MM.1S (cell line): ENCODE measurements at regions not wholly inside any gene's neighbourhood (a gene's known extent, or its start where the extent isn't known, plus 50 kb on each side); places are given as distances from the start of the nearest gene placed in this dataset.

Source experiments
- EZH2 ChIP-seq: fragments of 300-600 bp; sonication (generic); optimal IDR thresholded peaks from 2 replicates; pipeline ENCODE3; 2017; ENCODE audit warnings: low read depth, mild to moderate bottlenecking, antibody characterized with exemption, low read length, mixed read lengths
- EZH2phosphoT487 ChIP-seq: fragments of 300-600 bp; sonication (generic); IDR thresholded peaks from 2 replicates; pipeline ENCODE4 v1.6.1; 2018; ENCODE audit warnings: antibody characterized with exemption, low read length
- TF ChIP-seq, protein P1 (sequence below): fragments of 300-600 bp; sonication (generic); IDR thresholded peaks from 2 replicates; pipeline ENCODE4 v1.5.1; 2016; ENCODE audit warnings: antibody characterized with exemption, low read length, mixed read lengths

GRCh38 chr10:44856696-44857095, 54.4 kb upstream of the TMEM72 start:
- TF ChIP-seq, protein P1, sequence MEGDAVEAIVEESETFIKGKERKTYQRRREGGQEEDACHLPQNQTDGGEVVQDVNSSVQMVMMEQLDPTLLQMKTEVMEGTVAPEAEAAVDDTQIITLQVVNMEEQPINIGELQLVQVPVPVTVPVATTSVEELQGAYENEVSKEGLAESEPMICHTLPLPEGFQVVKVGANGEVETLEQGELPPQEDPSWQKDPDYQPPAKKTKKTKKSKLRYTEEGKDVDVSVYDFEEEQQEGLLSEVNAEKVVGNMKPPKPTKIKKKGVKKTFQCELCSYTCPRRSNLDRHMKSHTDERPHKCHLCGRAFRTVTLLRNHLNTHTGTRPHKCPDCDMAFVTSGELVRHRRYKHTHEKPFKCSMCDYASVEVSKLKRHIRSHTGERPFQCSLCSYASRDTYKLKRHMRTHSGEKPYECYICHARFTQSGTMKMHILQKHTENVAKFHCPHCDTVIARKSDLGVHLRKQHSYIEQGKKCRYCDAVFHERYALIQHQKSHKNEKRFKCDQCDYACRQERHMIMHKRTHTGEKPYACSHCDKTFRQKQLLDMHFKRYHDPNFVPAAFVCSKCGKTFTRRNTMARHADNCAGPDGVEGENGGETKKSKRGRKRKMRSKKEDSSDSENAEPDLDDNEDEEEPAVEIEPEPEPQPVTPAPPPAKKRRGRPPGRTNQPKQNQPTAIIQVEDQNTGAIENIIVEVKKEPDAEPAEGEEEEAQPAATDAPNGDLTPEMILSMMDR, result no peak
- TF ChIP-seq EZH2phosphoT487 (no peak), EZH2 (no peak)
